SKM-1 treated with dmso at 0.1 percent for 144 hours (cell line): ENCODE measurements at regions not wholly inside any gene's neighbourhood (a gene's known extent, or its start where the extent isn't known, plus 50 kb on each side); places are given as distances from the start of the nearest gene placed in this dataset.
"Not testable (repeated sequence)": the region's sequence is repeated elsewhere in the genome, so short reads cannot be mapped to it uniquely, and the experiment has no call there.

Experiments
- DNase-seq: peaks from one replicate; lab custom pipeline; 2025; ENCODE audit not compliant: unreplicated experiment; lab: John Stamatoyannopoulos, UW

GRCh38 chr1:209095627-209096595 is 487.6 kb upstream of the CAMK1G start:
- no peak for DNase-seq

- DNase-seq, result no peak
Observed at GRCh38 chr1:209100460-209100859, 483.1 kb upstream of the CAMK1G start.

GRCh38 chr1:209101106-209101505 is 482.4 kb upstream of the CAMK1G start:
- DNase-seq, result no peak

GRCh38 chr1:209102120-209102519 is 481.4 kb upstream of the CAMK1G start:
- DNase-seq, result no peak

GRCh38 chr1:209102531-209102930 is 481.0 kb upstream of the CAMK1G start:
- no peak for DNase-seq

- DNase-seq, result no peak
Observed at GRCh38 chr1:209103092-209103491, 480.4 kb upstream of the CAMK1G start.

GRCh38 chr1:209104646-209105045 is 478.9 kb upstream of the CAMK1G start:
- no peak for DNase-seq

- DNase-seq, result no peak
Observed at GRCh38 chr1:209105701-209106100, 477.8 kb upstream of the CAMK1G start.

GRCh38 chr1:209106237-209106741 is 477.2 kb upstream of the CAMK1G start:
- DNase-seq, result no peak

- DNase-seq, result no peak
Observed at GRCh38 chr1:209106861-209107260, 476.7 kb upstream of the CAMK1G start.

- no peak for DNase-seq
Observed at GRCh38 chr1:209107535-209107934, 476.0 kb upstream of the CAMK1G start.

GRCh38 chr1:209109001-209109785 is 474.3 kb upstream of the CAMK1G start:
- DNase-seq, result no peak

- DNase-seq, result no peak
Observed at GRCh38 chr1:209113521-209113920, 470.0 kb upstream of the CAMK1G start.

- DNase-seq, result no peak
Observed at GRCh38 chr1:209116705-209117104, 466.8 kb upstream of the CAMK1G start.

- DNase-seq, result no peak
Observed at GRCh38 chr1:209123601-209124000, 459.9 kb upstream of the CAMK1G start.

- DNase-seq, result not testable (repeated sequence)
Observed at GRCh38 chr1:209129091-209129490, 454.4 kb upstream of the CAMK1G start.

- DNase-seq, result no peak
Observed at GRCh38 chr1:209130886-209131285, 452.6 kb upstream of the CAMK1G start.

- no peak for DNase-seq
Observed at GRCh38 chr1:209132736-209133467, 450.6 kb upstream of the CAMK1G start.

GRCh38 chr1:209134001-209134400 is 449.5 kb upstream of the CAMK1G start:
- DNase-seq, result no peak

GRCh38 chr1:209143916-209144315 is 439.6 kb upstream of the CAMK1G start:
- DNase-seq, result no peak

- peak; percentile 23 for DNase-seq
Observed at GRCh38 chr1:209150114-209150513, 433.4 kb upstream of the CAMK1G start.
